HG03060 (cell line): ENCODE measurements at regions not wholly inside any gene's neighbourhood (a gene's known extent, or its start where the extent isn't known, plus 50 kb on each side); places are given as distances from the start of the nearest gene placed in this dataset.

Source experiments
- ATAC-seq: cut with Tn5 transposase; IDR thresholded peaks from one replicate; pipeline ENCODE4 v1.9.1; 2021; ENCODE audit warnings: low read depth, moderate number of reproducible peaks; ENCODE audit not compliant: unreplicated experiment

DNA sequence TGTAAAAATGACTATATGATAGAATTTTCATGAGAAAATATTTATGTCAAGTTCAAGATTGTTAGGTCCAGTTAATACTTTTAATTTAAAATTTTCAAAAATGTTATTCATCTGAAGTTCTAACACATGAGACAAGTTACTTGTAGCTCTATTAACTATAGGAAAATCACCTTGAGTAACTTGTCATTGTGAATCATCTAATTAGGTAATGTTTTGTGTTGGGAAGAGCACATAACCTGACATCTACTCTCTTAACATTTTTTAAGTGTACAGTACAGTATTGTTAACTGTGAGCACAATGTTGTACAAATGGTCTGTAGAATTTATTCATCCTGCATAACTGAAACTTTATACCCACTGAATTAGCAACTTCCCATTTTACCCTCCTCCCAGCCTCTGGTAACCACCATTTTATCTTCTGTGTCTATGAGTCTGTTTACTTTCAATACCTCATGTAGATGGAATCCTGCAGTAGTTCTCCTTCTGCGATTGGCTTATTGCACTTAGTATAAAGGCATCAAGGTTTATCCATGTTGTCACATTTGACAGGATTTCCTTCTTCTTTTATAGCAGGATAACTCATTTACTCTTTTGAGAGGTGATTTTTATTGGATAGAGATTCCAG lies 54.6 kb downstream of the ARL4A start:
- no peak for ATAC-seq

- ATAC-seq: no peak
Measured at GRCh38 chr7:12746211-12746610, 58.8 kb downstream of the ARL4A start.

DNA sequence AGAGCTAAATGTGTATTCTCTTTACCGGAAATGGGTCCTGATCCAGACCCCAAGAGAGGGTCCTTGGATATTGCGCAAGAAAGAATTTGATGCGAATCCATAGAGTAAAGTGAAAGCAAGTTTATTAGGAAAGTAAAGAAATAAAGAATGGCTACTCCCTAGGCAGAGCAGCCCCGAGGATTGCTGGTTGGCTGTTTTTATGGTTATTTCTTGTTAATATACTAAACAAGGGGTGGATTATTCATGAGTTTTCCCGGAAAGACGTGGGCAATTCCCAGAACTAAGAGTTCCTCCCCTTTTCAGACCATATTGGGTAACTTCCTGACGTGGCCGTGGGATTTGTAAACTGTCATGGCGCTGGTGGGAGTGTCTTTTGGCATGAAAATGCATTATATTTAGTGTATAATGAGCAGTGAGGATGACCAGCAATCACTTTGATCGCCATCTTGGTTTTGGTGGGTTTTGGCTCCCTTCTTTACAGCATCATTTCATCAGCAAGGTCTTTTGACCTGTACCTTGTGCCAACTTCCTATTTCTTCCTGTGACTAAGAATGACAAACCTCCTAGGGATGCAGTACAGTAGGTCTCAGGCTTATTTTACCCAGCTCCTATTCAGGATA lies 60.4 kb downstream of the ARL4A start:
- ATAC-seq: no peak

GRCh38 chr7:12749069-12749468 lies 61.6 kb downstream of the ARL4A start:
- ATAC-seq: no peak

- no peak for ATAC-seq
Measured at GRCh38 chr7:12749746-12750145, 62.3 kb downstream of the ARL4A start.

- no peak for ATAC-seq
Measured at GRCh38 chr7:12751764-12752163, 64.3 kb downstream of the ARL4A start.

DNA sequence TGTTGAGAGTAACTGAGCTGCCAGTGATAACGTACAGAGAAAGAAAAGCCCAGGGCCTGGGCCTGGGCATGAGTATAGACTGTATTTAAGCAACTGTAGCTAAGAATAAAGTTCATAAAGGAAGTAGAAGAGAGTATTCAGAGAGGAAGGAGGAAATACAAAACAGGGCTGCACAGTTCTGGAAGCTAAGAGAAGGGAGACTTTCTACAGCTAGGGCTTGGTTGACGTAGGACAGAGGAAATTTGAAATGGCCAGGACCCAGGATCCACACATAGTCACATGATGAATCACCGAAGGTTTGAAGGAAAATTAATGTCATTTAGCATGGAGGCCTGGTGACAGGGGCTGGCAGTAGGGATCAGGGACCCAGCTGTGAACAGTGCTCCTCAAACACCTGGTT lies 66.7 kb downstream of the ARL4A start:
- no peak for ATAC-seq

- ATAC-seq: no peak
Measured at GRCh38 chr7:12756821-12757220, 69.4 kb downstream of the ARL4A start.

DNA sequence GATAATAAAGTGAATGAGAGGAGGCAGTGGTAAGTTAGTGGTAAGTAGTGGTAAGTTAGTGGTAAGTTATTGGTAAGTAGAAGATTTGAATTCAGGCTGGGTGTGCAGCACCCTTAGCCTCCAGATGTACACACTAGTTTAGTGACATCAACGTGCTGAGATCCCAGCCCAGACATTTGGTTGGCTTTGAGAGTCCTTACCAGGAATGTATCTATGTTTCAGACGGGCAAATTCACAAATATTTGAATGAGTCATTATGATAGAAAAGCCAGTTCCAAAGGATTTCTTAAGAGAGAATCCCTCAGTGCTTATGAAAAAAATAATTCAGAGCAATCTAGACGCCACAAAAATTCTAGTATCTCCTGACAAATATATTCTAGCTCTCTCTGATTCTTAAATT lies 70.0 kb downstream of the ARL4A start:
- ATAC-seq: no peak

DNA sequence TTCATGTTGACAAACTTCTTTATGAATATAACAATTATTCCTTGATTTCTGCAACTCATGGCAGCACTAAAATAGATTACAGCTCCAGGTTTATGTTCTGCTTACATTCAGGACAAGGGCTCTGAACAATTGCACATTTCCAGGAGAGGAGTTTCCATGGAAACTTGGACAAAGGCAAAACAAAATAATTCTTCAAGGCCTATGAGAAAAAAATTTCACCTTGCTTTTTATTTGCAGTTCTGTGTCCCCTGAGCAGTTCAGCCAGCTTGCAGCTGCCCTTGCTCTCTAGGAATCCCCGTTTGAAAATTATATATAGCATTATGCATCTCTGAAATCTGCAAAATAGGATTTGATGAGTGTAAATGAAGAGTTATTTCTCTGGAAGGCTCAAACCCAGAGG lies 71.7 kb downstream of the ARL4A start:
- ATAC-seq: no peak

DNA sequence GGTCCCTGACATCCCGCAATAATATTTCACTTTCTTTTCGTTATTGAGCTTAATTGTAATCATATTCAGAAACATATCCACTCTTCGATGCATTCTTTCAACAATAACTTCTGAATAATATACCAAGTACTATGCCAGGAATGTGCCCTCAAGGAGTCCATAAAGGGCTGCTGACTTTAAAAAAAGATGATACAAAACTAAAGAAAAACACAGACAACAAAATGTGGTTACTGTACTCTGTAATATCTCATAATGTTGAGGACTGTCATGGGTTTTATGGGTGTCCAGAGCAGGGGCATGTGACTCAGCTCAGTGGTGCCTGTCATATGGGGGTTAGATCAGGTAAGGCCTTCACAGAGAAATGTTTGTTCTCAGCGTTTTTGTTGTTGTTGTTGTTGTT lies 73.7 kb downstream of the ARL4A start:
- no peak for ATAC-seq

DNA sequence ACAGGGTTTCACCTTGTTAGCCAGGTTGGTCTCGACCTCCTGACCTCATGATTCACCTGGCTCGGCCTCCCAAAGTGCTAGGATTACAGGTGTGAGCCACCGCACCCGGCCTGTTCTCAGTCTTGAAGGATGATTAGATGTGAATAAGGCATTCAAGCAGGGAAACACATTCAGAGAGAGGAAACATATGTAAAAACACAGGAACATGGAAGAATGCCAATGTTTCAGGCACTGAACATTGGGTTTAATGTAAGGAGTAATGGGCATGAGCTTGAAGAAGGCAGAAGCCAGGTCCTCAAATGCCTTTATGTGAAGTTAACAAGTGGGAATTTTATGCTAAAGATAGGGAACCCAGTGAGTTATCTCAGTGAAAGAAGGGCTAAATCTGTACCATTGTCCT lies 74.3 kb downstream of the ARL4A start:
- ATAC-seq: no peak

GRCh38 chr7:12764458-12764891 lies 77.0 kb downstream of the ARL4A start:
- ATAC-seq: no peak

DNA sequence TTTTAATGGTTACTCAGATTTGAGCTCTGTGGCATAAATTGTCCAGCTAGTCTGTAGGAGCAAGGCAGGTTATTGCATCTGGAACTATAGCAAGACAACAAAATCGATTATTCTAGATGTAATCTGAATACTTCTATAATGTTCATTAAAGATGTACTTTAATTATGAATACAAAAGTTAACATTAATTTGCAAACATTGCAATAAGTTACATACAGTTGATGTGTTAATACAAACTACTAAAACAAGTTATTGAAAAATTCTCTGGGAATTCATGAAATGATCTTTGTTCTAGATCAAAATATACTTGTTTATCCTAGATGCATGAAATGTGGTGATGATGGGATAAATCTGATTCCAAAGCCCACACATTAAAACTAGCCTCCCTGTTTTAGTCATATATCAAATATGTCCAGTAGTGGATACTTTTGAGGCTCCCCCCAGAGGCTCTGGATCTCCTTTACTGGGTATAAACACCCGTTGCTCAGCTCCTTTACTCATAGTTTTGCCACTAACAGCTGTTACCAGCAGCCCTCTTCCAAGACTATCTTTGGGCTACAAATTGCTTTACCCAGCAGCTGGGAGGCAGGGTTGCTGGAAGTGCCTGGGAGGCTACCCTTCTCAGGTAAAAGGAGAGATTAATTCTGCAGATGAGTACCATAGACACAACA lies 78.1 kb downstream of the ARL4A start:
- no peak for ATAC-seq

DNA sequence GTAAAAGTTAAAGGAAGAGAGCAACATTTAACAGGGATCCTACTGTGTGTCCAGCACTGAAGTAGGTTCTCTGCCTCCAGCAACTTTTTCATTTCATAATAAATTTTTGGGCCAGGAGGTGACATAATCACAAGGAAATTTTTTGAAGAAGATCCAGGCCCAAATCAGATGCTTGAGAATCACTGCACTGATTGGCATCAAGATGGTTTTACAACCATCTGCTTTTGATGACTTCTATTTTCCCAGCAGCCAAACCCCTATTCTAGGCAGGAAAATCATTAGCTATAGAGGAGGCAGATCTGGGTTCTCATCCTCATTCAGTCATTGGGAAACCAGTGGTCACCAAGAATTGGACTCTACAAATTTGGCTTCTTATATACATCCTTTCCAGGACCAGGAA lies 79.0 kb downstream of the ARL4A start:
- no peak for ATAC-seq

- no peak for ATAC-seq
Measured at GRCh38 chr7:12768948-12769347, 81.5 kb downstream of the ARL4A start.

DNA sequence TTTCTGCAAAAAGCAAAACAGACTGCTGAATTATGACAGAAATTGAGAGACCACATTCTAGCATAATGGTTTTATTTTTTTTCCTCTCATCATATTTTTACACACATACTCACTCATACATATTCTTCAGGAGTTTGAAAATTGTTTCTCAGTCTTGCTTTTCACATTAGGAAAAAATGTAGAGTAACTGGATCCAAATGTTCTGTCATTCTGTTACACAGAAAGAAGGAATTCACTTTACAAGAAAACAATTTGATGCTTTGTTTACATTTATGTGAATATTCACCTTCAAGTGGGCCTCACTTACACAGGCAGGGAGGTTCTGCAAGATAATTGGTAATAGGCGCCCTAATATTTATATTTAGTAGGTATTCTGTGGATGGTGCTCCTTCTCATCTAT lies 82.0 kb downstream of the ARL4A start:
- no peak for ATAC-seq

GRCh38 chr7:12770227-12770975 lies 83.0 kb downstream of the ARL4A start:
- no peak for ATAC-seq

GRCh38 chr7:12771378-12771877 lies 84.0 kb downstream of the ARL4A start:
- ATAC-seq: no peak

DNA sequence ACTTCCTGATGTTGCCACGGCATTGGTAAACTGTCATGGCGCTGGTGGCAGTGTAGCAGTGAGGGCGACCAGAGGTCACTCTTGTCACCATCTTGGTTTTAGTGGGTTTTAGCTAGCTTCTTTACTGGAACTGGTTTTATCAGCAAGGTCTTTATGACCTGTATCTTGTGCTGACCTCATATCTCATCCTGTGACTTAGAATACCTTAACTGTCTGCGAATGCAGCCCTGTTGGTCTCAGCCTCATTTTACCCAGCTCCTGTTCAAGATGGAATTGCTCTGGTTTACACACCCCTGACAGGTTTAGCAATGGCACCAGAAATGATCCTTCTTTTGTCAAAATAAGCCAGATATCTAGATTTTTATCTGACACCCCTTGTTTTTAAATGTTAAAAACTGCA lies 85.3 kb downstream of the ARL4A start:
- ATAC-seq: no peak

DNA sequence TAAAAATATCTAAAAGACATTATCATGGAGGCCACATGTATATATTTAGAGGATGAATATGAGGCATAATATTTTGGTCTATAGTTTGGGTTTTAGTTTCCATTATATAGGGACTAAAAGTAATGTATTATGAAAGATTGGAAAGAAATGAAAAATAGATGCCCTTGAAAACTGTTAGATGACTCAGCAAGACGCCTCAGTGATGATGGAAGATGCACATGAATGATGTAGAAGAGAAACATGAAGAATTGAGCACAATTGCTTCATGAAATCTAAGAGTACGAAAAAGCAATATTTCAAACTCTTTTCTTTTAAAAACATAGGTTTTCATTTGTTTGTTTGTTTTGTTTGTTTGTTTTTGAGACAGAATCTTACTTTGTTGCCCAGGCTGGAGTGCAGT lies 89.8 kb downstream of the ARL4A start:
- ATAC-seq: no peak
